HG03045 (cell line): ENCODE measurements at regions not wholly inside any gene's neighbourhood (a gene's known extent, or its start where the extent isn't known, plus 50 kb on each side); places are given as distances from the start of the nearest gene placed in this dataset.

Experiments used
- ATAC-seq: cut with Tn5 transposase; IDR thresholded peaks from one replicate; pipeline ENCODE4 v1.9.1; 2021; ENCODE audit warnings: mild to moderate bottlenecking, moderate library complexity; ENCODE audit not compliant: unreplicated experiment

- ATAC-seq: no peak
Observed at GRCh38 chr2:137823196-137823595, 141.1 kb upstream of the HNMT start.

GRCh38 chr2:137824501-137824900, 139.8 kb upstream of the HNMT start:
- ATAC-seq: no peak

GRCh38 chr2:137826373-137827372, 137.6 kb upstream of the HNMT start:
- ATAC-seq: peak; percentile 86

- no peak for ATAC-seq
Observed at GRCh38 chr2:137828624-137829023, 135.6 kb upstream of the HNMT start.

- ATAC-seq: no peak
Observed at GRCh38 chr2:137829251-137829650, 135.0 kb upstream of the HNMT start.

GRCh38 chr2:137834760-137835379, 129.4 kb upstream of the HNMT start:
- no peak for ATAC-seq

- ATAC-seq: no peak
Observed at GRCh38 chr2:137836671-137837070, 127.6 kb upstream of the HNMT start.

GRCh38 chr2:137837830-137838229, 126.4 kb upstream of the HNMT start:
- no peak for ATAC-seq

GRCh38 chr2:137838255-137839092, 125.8 kb upstream of the HNMT start:
- ATAC-seq: peak; percentile 58

- no peak for ATAC-seq
Observed at GRCh38 chr2:137842430-137842829, 121.8 kb upstream of the HNMT start.

- ATAC-seq: no peak
Observed at GRCh38 chr2:137842952-137843351, 121.3 kb upstream of the HNMT start.

- no peak for ATAC-seq
Observed at GRCh38 chr2:137845422-137845821, 118.9 kb upstream of the HNMT start.

GRCh38 chr2:137846993-137847392, 117.3 kb upstream of the HNMT start:
- no peak for ATAC-seq

- ATAC-seq: no peak
Observed at GRCh38 chr2:137847443-137847842, 116.8 kb upstream of the HNMT start.

GRCh38 chr2:137857881-137858280, 106.4 kb upstream of the HNMT start:
- ATAC-seq: no peak

- no peak for ATAC-seq
Observed at GRCh38 chr2:137862651-137863050, 101.6 kb upstream of the HNMT start.

- ATAC-seq: peak; percentile 69
Observed at GRCh38 chr2:137865954-137866540, 98.2 kb upstream of the HNMT start.

GRCh38 chr2:137870682-137871081, 93.6 kb upstream of the HNMT start:
- ATAC-seq: no peak

- ATAC-seq: no peak
Observed at GRCh38 chr2:137872577-137872976, 91.7 kb upstream of the HNMT start.

- no peak for ATAC-seq
Observed at GRCh38 chr2:137873536-137874244, 90.6 kb upstream of the HNMT start.
